Activated T-cell treated with anti-CD3 and anti-CD28 coated beads for 1 hour (primary cell): ENCODE measurements at regions not wholly inside any gene's neighbourhood (a gene's known extent, or its start where the extent isn't known, plus 50 kb on each side); places are given as distances from the start of the nearest gene placed in this dataset.

Source experiments
- DNase-seq: peaks from one replicate; pipeline ENCODE4 v3.0.0-alpha.2; 2020; ENCODE audit warnings: low read depth

GRCh38 chr13:99860745-99861144 is 110.8 kb downstream of the ZIC5 start:
- no peak for DNase-seq

- no peak for DNase-seq
These were observed 112.1 kb downstream of the ZIC5 start for GRCh38 chr13:99859178-99860177.

GRCh38 chr13:99857738-99858137 is 113.8 kb downstream of the ZIC5 start:
- no peak for DNase-seq

- no peak for DNase-seq
These were observed 115.8 kb downstream of the ZIC5 start for GRCh38 chr13:99855526-99856420.

- no peak for DNase-seq
These were observed 117.2 kb downstream of the ZIC5 start for GRCh38 chr13:99854366-99854765.

GRCh38 chr13:99847318-99847750 is 124.2 kb downstream of the ZIC5 start:
- DNase-seq, result no peak

GRCh38 chr13:99845161-99845874 is 126.2 kb downstream of the ZIC5 start:
- DNase-seq, result no peak

GRCh38 chr13:99844421-99844820 is 127.1 kb downstream of the ZIC5 start:
- DNase-seq, result no peak

GRCh38 chr13:99843872-99844271 is 127.7 kb downstream of the ZIC5 start:
- DNase-seq, result no peak

GRCh38 chr13:99842405-99842804 is 129.2 kb downstream of the ZIC5 start:
- DNase-seq, result no peak

- no peak for DNase-seq
These were observed 135.3 kb downstream of the ZIC5 start for GRCh38 chr13:99836291-99836690.

GRCh38 chr13:99835442-99835841 is 136.1 kb downstream of the ZIC5 start:
- DNase-seq, result no peak

GRCh38 chr13:99834246-99834645 is 137.3 kb downstream of the ZIC5 start:
- DNase-seq, result no peak

GRCh38 chr13:99832347-99832746 is 139.2 kb downstream of the ZIC5 start:
- DNase-seq, result no peak

GRCh38 chr13:99830931-99831330 is 140.6 kb downstream of the ZIC5 start:
- DNase-seq, result no peak

GRCh38 chr13:99829593-99830239 is 141.9 kb downstream of the ZIC5 start:
- no peak for DNase-seq

GRCh38 chr13:99829161-99829560 is 142.4 kb downstream of the ZIC5 start:
- DNase-seq, result no peak

- no peak for DNase-seq
These were observed 142.8 kb downstream of the ZIC5 start for GRCh38 chr13:99828735-99829134.

- DNase-seq, result no peak
These were observed 143.4 kb downstream of the ZIC5 start for GRCh38 chr13:99828123-99828522.

GRCh38 chr13:99827011-99827772 is 144.4 kb downstream of the ZIC5 start:
- no peak for DNase-seq

- no peak for DNase-seq
These were observed 147.6 kb downstream of the ZIC5 start for GRCh38 chr13:99823961-99824360.
